DND-41 (cell line): ENCODE measurements at regions not wholly inside any gene's neighbourhood (a gene's known extent, or its start where the extent isn't known, plus 50 kb on each side); places are given as distances from the start of the nearest gene placed in this dataset.

Source experiments
- ATAC-seq: fragments of 200-7000 bp; cut with Tn5 transposase; 3 replicates; pipeline ENCODE4 v1.9.1; 2021; ENCODE audit warnings: low read depth; ENCODE audit not compliant: insufficient read depth
- DNase-seq: peaks from one replicate; pipeline ENCODE4 v3.0.0-alpha.2; 2020
- H2AFZ ChIP-seq: 2 replicates; pipeline ENCODE4 v1.6.0; 2012; ENCODE audit warnings: low read depth, low read length
- H3K27ac ChIP-seq: 2 replicates; pipeline ENCODE4 v1.5.1; 2012; ENCODE audit warnings: low read length, inconsistent platforms
- H3K27me3 ChIP-seq: fragments of 200-600 bp; sonication (generic); 2 replicates; pipeline ENCODE4 v1.6.0; 2012; ENCODE audit warnings: low read length, mild to moderate bottlenecking, inconsistent platforms; ENCODE audit not compliant: insufficient read depth, poor library complexity
- H3K36me3 ChIP-seq: 2 replicates; pipeline ENCODE4 v1.5.1; 2012; ENCODE audit warnings: low read length, inconsistent platforms; ENCODE audit not compliant: insufficient read depth
- H3K4me1 ChIP-seq: 2 replicates; pipeline ENCODE4 v1.5.1; 2012; ENCODE audit warnings: mild to moderate bottlenecking, low read length; ENCODE audit not compliant: insufficient read depth
- H3K4me2 ChIP-seq: 2 replicates; pipeline ENCODE4 v1.6.0; 2012; ENCODE audit warnings: mild to moderate bottlenecking, moderate library complexity, low read length, inconsistent platforms; ENCODE audit not compliant: insufficient read depth
- H3K4me3 ChIP-seq, 2 experiments: fragments of 200-600 bp in 1 of 2; shearing (Covaris generic) in 1 of 2; 2 replicates each; pipeline ENCODE4 v1.5.1; 2012 to 2016; ENCODE audit warnings: inconsistent platforms in 2 of 2, low read length in 2 of 2, mild to moderate bottlenecking in 2 of 2, low read depth in 1 of 2, moderate library complexity in 1 of 2
- H3K79me2 ChIP-seq: 2 replicates; pipeline ENCODE4 v1.6.0; 2012; ENCODE audit warnings: low read length, inconsistent platforms; ENCODE audit not compliant: insufficient read depth
- H3K9ac ChIP-seq: 2 replicates; pipeline ENCODE4 v1.6.0; 2012; ENCODE audit warnings: low read depth, mild to moderate bottlenecking, inconsistent platforms, low read length, moderate library complexity
- H3K9me3 ChIP-seq: 2 replicates; pipeline ENCODE4 v1.5.1; 2012; ENCODE audit warnings: low read length, moderate library complexity, mild to moderate bottlenecking, inconsistent platforms; ENCODE audit not compliant: insufficient read depth, severe bottlenecking
- H4K20me1 ChIP-seq: 2 replicates; pipeline ENCODE4 v1.6.0; 2012; ENCODE audit warnings: low read length; ENCODE audit not compliant: insufficient read depth
- EZH2 ChIP-seq: IDR thresholded peaks from 3 replicates; pipeline ENCODE4 v1.6.1; 2012; ENCODE audit warnings: borderline replicate concordance, low read depth, mild to moderate bottlenecking, moderate library complexity, low read length, inconsistent platforms; ENCODE audit not compliant: severe bottlenecking
- TF ChIP-seq, protein P1 (sequence below): IDR thresholded peaks from 2 replicates; pipeline ENCODE4 v1.5.1; 2012; ENCODE audit warnings: borderline replicate concordance, low read length, moderate library complexity, mild to moderate bottlenecking; ENCODE audit not compliant: poor library complexity, severe bottlenecking; ENCODE audit errors: extremely low read depth

DNA sequence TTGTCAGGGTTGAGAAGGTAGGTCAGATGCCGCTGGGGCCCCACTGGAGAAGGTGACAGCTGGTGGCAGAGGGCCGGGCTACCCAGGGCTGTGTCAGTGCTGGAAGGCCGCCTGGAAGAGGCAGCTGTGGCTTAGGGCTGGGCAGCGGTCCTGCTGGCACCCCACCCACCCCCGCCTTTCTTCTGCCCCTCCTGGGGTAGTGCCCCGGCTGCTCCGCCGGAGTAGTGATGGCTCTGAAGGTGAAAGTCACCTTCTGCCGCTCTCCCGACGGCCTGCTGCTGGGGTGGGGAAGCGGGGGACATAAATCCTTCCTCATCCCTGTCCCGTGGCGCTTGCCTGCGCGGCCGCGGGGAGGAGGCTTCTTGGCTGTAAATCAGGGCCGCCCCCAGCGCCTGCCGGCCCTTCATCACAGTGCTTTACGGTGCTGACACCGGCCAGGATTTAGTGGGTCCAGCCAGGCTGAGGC is 332.2 kb downstream of the DYSF start:
- Histone ChIP-seq H3K27me3 (no peaks in the 10 kb centered on the region), H3K79me2 (no peaks in the 10 kb centered on the region), H3K9ac (no peak overlapping the region), H3K4me1 (no peaks in the 10 kb centered on the region), H3K4me2 (no peak overlapping the region), H3K36me3 (no peaks in the 10 kb centered on the region), H3K27ac (no peak overlapping the region), H3K4me3 (no peak overlapping the region), H2AFZ (no peak overlapping the region), H3K9me3 (no peaks in the 10 kb centered on the region), H4K20me1 (no peaks in the 10 kb centered on the region)
- ATAC-seq (no peak), DNase-seq (no peak)
- TF ChIP-seq EZH2 = no peak
- TF ChIP-seq, protein P1, sequence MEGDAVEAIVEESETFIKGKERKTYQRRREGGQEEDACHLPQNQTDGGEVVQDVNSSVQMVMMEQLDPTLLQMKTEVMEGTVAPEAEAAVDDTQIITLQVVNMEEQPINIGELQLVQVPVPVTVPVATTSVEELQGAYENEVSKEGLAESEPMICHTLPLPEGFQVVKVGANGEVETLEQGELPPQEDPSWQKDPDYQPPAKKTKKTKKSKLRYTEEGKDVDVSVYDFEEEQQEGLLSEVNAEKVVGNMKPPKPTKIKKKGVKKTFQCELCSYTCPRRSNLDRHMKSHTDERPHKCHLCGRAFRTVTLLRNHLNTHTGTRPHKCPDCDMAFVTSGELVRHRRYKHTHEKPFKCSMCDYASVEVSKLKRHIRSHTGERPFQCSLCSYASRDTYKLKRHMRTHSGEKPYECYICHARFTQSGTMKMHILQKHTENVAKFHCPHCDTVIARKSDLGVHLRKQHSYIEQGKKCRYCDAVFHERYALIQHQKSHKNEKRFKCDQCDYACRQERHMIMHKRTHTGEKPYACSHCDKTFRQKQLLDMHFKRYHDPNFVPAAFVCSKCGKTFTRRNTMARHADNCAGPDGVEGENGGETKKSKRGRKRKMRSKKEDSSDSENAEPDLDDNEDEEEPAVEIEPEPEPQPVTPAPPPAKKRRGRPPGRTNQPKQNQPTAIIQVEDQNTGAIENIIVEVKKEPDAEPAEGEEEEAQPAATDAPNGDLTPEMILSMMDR = no peak

DNA sequence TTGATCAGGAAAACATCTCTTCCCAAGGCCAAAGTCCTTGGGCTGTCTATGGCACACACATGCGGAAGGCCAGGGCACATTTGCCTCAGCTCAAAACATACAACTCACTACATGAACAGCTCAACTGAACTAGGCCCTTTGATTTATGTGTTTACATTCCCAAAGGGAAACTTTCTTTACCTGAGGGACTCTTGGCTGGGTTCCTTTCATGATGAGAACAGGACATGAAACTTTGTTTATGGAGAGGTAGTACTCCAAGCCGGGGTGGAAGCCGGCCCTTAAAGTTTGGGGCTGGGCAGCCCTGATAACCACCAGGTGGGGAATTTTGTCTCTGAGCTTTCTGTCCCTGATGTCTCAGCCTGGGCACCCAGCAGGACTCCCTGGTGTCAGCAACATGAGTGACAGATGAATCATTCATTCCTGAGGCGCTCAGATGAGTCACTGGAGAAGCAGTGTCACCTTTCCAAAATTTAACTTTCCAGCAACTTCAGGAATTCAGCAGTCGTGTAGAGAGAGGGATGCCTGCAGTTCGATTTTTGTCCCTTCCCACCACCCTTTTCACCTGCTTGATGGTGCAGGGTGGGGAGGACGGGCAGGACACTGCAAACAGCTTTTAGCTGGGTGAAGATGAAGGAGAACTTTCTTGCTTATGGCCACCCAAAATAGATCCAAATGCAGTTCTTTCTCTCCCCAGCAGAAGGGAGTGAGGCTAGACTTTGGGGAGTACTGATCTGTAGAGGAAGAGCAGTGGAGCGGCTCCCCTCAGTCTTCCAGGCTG is 331.6 kb downstream of the DYSF start:
- Histone ChIP-seq H3K27ac (no peak overlapping the region), H3K4me3 (no peak overlapping the region), H3K9me3 (no peaks in the 10 kb centered on the region), H3K4me1 (no peaks in the 10 kb centered on the region), H3K79me2 (no peaks in the 10 kb centered on the region), H2AFZ (no peak overlapping the region), H3K4me2 (no peak overlapping the region), H3K27me3 (no peaks in the 10 kb centered on the region), H3K9ac (no peak overlapping the region), H4K20me1 (no peaks in the 10 kb centered on the region), H3K36me3 (no peaks in the 10 kb centered on the region)
- no peak for TF ChIP-seq EZH2
- TF ChIP-seq, protein P1 = no peak
- no peak for ATAC-seq
- DNase-seq = no peak

DNA sequence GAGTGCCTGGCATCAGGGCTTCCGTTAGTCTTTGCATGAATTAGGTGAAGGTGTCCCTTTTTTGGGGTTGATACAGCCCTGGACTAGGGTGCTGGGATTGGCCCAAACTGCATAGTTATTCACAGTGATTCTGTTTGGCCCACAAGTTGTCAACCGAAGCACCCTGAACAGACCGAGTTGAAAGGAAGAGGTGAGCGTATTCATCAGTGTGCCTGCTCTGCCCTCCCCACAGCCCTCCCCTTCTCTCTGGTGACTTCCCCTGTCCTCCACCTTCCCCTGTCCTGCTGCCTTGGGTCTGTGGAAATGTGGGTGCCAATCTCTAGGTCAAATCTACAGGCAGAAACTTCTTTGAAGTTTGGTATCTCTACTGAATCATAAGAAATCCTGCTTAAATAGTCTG is 330.5 kb downstream of the DYSF start:
- no peak overlapping the region for H3K4me3 ChIP-seq
- H3K9ac ChIP-seq = no peak overlapping the region
- H3K4me2 ChIP-seq = no peak overlapping the region
- no peaks in the 10 kb centered on the region for H3K79me2 ChIP-seq
- ATAC-seq = no peak
- DNase-seq = no peak
- TF ChIP-seq EZH2 = no peak
- TF ChIP-seq, protein P1 = no peak
- H3K27ac ChIP-seq = no peak overlapping the region
- H3K27me3 ChIP-seq = no peaks in the 10 kb centered on the region
- H2AFZ ChIP-seq = no peak overlapping the region
- no peaks in the 10 kb centered on the region for H3K4me1 ChIP-seq
- H3K36me3 ChIP-seq = no peaks in the 10 kb centered on the region
- no peaks in the 10 kb centered on the region for H3K9me3 ChIP-seq
- no peaks in the 10 kb centered on the region for H4K20me1 ChIP-seq
